Kidney epithelial cell (primary cell): ENCODE measurements at regions not wholly inside any gene's neighbourhood (a gene's known extent, or its start where the extent isn't known, plus 50 kb on each side); places are given as distances from the start of the nearest gene placed in this dataset.

ENCODE experiments used
- DNase-seq: peaks from one replicate; pipeline ENCODE4 v3.0.0-alpha.2; 2010; ENCODE audit warnings: low read depth
- H3K27me3 ChIP-seq: 2 replicates; pipeline ENCODE4 v1.6.0; 2011; ENCODE audit warnings: low read length; ENCODE audit not compliant: control insufficient read depth, insufficient read depth
- H3K36me3 ChIP-seq: 2 replicates; pipeline ENCODE4 v1.5.1; 2011; ENCODE audit warnings: low read length; ENCODE audit not compliant: control insufficient read depth, insufficient read depth
- H3K4me3 ChIP-seq: 2 replicates; pipeline ENCODE4 v1.5.1; 2011; ENCODE audit warnings: low read depth, mild to moderate bottlenecking, control low read depth, low read length
- CTCF ChIP-seq: IDR thresholded peaks from 2 replicates; pipeline ENCODE4 v1.5.1; 2011; ENCODE audit warnings: mild to moderate bottlenecking, moderate library complexity, low read length, control low read depth, inconsistent platforms; ENCODE audit not compliant: insufficient read depth, poor library complexity, severe bottlenecking

- TF ChIP-seq CTCF = no peak
- no peak for DNase-seq
Observed at GRCh38 chr2:168392024-168392423, 64.0 kb upstream of the CERS6 start.

GRCh38 chr2:168392797-168393196, 63.3 kb upstream of the CERS6 start:
- no peaks in the 10 kb centered on the region for H3K27me3 ChIP-seq
- no peaks in the 10 kb centered on the region for H3K36me3 ChIP-seq
- H3K4me3 ChIP-seq = no peak overlapping the region
- DNase-seq = no peak
- no peak for TF ChIP-seq CTCF

More at GRCh38 chr2:168392024-168392423, 64.0 kb upstream of the CERS6 start:
- no peaks in the 10 kb centered on the region for H3K36me3 ChIP-seq
- H3K27me3 ChIP-seq = no peaks in the 10 kb centered on the region
- no peak overlapping the region for H3K4me3 ChIP-seq

- TF ChIP-seq CTCF = no peak
Observed at GRCh38 chr2:168394262-168394661, 61.8 kb upstream of the CERS6 start.

GRCh38 chr2:168396131-168396530, 59.9 kb upstream of the CERS6 start:
- Histone ChIP-seq H3K36me3 (no peaks in the 10 kb centered on the region), H3K4me3 (no peak overlapping the region), H3K27me3 (no peaks in the 10 kb centered on the region)
- no peak for DNase-seq
- no peak for TF ChIP-seq CTCF

More at GRCh38 chr2:168394262-168394661, 61.8 kb upstream of the CERS6 start:
- Histone ChIP-seq H3K4me3 (no peak overlapping the region), H3K36me3 (no peaks in the 10 kb centered on the region), H3K27me3 (no peaks in the 10 kb centered on the region)
- DNase-seq = no peak

- DNase-seq = no peak
- Histone ChIP-seq H3K27me3 (no peaks in the 10 kb centered on the region), H3K36me3 (no peaks in the 10 kb centered on the region), H3K4me3 (no peak overlapping the region)
- TF ChIP-seq CTCF = no peak
Observed at GRCh38 chr2:168397629-168398028, 58.4 kb upstream of the CERS6 start.

- no peak overlapping the region for H3K4me3 ChIP-seq
- no peaks in the 10 kb centered on the region for H3K36me3 ChIP-seq
- no peak for TF ChIP-seq CTCF
- DNase-seq = no peak
- H3K27me3 ChIP-seq = peaks cover 2% of the 10 kb centered on the region
Observed at GRCh38 chr2:168401048-168401556, 55.0 kb upstream of the CERS6 start.
